H9 (cell line): ENCODE measurements at regions not wholly inside any gene's neighbourhood (a gene's known extent, or its start where the extent isn't known, plus 50 kb on each side); places are given as distances from the start of the nearest gene placed in this dataset.
A peak's percentile ranks its signal among the peaks of the same experiment; 100 is the strongest.

Experiments used
- DNase-seq: peaks from one replicate; pipeline ENCODE4 v3.0.0-alpha.2; 2017
- H2AFZ ChIP-seq: one replicate; pipeline ENCODE4 v1.6.1; 2013; ENCODE audit warnings: mild to moderate bottlenecking, low read length, control low read depth, moderate library complexity
- H2AK5ac ChIP-seq: 2 replicates; pipeline ENCODE4 v1.6.1; 2013; ENCODE audit warnings: low read length, control low read depth, mixed read lengths; ENCODE audit not compliant: insufficient read length
- H2BK120ac ChIP-seq: one replicate; pipeline ENCODE4 v1.6.1; 2013; ENCODE audit warnings: low read depth, mild to moderate bottlenecking, low read length, control low read depth, inconsistent platforms; ENCODE audit not compliant: poor library complexity, severe bottlenecking
- H2BK12ac ChIP-seq: 2 replicates; pipeline ENCODE4 v1.6.1; 2013; ENCODE audit warnings: low read length, control low read depth, mixed read lengths, low read depth; ENCODE audit not compliant: insufficient read length
- H2BK15ac ChIP-seq: 2 replicates; pipeline ENCODE4 v1.6.1; 2013; ENCODE audit warnings: low read depth, low read length, control low read depth
- H2BK20ac ChIP-seq: one replicate; pipeline ENCODE4 v1.6.1; 2013; ENCODE audit warnings: low read depth, mild to moderate bottlenecking, low read length, control low read depth, inconsistent platforms; ENCODE audit not compliant: poor library complexity, severe bottlenecking
- H2BK5ac ChIP-seq: 2 replicates; pipeline ENCODE4 v1.6.1; 2013; ENCODE audit warnings: low read length, control low read depth, mixed read lengths; ENCODE audit not compliant: insufficient read length
- H3K14ac ChIP-seq: 2 replicates; pipeline ENCODE4 v1.6.1; 2013; ENCODE audit warnings: low read length, control low read depth; ENCODE audit not compliant: insufficient read depth
- H3K18ac ChIP-seq: 2 replicates; pipeline ENCODE4 v1.6.1; 2013; ENCODE audit warnings: low read depth, mild to moderate bottlenecking, mixed read lengths, low read length, control low read depth; ENCODE audit not compliant: insufficient read length
- H3K23ac ChIP-seq: 2 replicates; pipeline ENCODE4 v1.6.1; 2013; ENCODE audit warnings: low read length, control low read depth, mixed read lengths, low read depth; ENCODE audit not compliant: insufficient read length
- H3K23me2 ChIP-seq: 2 replicates; pipeline ENCODE4 v1.6.1; 2013; ENCODE audit warnings: low read depth, mild to moderate bottlenecking, mixed read lengths, low read length, control low read depth; ENCODE audit not compliant: insufficient read length, poor library complexity, severe bottlenecking
- H3K27ac ChIP-seq: 2 replicates; pipeline ENCODE4 v1.5.1; 2013; ENCODE audit warnings: low read length, control low read depth, mixed read lengths, low read depth; ENCODE audit not compliant: insufficient read length
- H3K27me3 ChIP-seq: 2 replicates; pipeline ENCODE4 v1.6.1; 2013; ENCODE audit warnings: low read length, control low read depth, inconsistent platforms; ENCODE audit not compliant: insufficient read depth
- H3K4ac ChIP-seq: 2 replicates; pipeline ENCODE4 v1.6.1; 2013; ENCODE audit warnings: low read depth, mild to moderate bottlenecking, control low read depth, inconsistent platforms, low read length, moderate library complexity
- H3K4me1 ChIP-seq: 2 replicates; pipeline ENCODE4 v1.6.1; 2013; ENCODE audit warnings: low read length, control low read depth, inconsistent platforms; ENCODE audit not compliant: insufficient read depth
- H3K4me2 ChIP-seq: 2 replicates; pipeline ENCODE4 v1.6.1; 2013; ENCODE audit warnings: low read length, control low read depth, mixed read lengths; ENCODE audit not compliant: insufficient read length, insufficient read depth
- H3K56ac ChIP-seq: 2 replicates; pipeline ENCODE4 v1.6.1; 2013; ENCODE audit warnings: low read depth, mild to moderate bottlenecking, mixed read lengths, low read length, control low read depth; ENCODE audit not compliant: insufficient read length
- H3K79me1 ChIP-seq: 2 replicates; pipeline ENCODE4 v1.6.1; 2013; ENCODE audit warnings: low read depth, mild to moderate bottlenecking, moderate library complexity, low read length, control low read depth, inconsistent platforms; ENCODE audit not compliant: insufficient read depth, poor library complexity, severe bottlenecking
- H3K79me2 ChIP-seq: 2 replicates; pipeline ENCODE4 v1.6.1; 2013; ENCODE audit warnings: low read length, control low read depth, inconsistent platforms; ENCODE audit not compliant: insufficient read depth
- H3K9ac ChIP-seq: 2 replicates; pipeline ENCODE4 v1.6.1; 2013; ENCODE audit warnings: low read length, control low read depth, mixed read lengths; ENCODE audit not compliant: insufficient read length; ENCODE audit errors: extremely low read depth
- H3K9me3 ChIP-seq: one replicate; pipeline ENCODE4 v1.6.1; 2013; ENCODE audit warnings: low read depth, low read length, inconsistent platforms; ENCODE audit not compliant: control insufficient read depth
- H3T11ph ChIP-seq: one replicate; pipeline ENCODE4 v1.6.1; 2013; ENCODE audit warnings: mild to moderate bottlenecking, low read length, control low read depth, inconsistent platforms
- H4K20me1 ChIP-seq: one replicate; pipeline ENCODE4 v1.6.1; 2013; ENCODE audit not compliant: control insufficient read depth, insufficient read length, insufficient read depth
- H4K5ac ChIP-seq: 2 replicates; pipeline ENCODE4 v1.6.1; 2013; ENCODE audit warnings: low read depth, mild to moderate bottlenecking, mixed read lengths, low read length, control low read depth; ENCODE audit not compliant: insufficient read length
- H4K8ac ChIP-seq: replicated peaks from 2 replicates; pipeline ENCODE4 v1.6.1; 2013; ENCODE audit warnings: low read length, control low read depth, mixed read lengths, low read depth; ENCODE audit not compliant: insufficient read length
- H4K91ac ChIP-seq: 2 replicates; pipeline ENCODE4 v1.6.1; 2013; ENCODE audit warnings: low read depth, mild to moderate bottlenecking, moderate library complexity, mixed read lengths, low read length, control low read depth; ENCODE audit not compliant: insufficient read length
- H3K27ac Mint-ChIP-seq, 3 experiments: 2 replicates in 2 of 3; 3 replicates in 1 of 3; pipeline ENCODE4 v1.8.0; 2020 to 2021; ENCODE audit warnings: mixed read lengths in 3 of 3, mild to moderate bottlenecking in 1 of 3, moderate library complexity in 1 of 3
- H3K27me3 Mint-ChIP-seq: 2 replicates; pipeline ENCODE4 v1.8.0; 2021; ENCODE audit warnings: low read depth, mild to moderate bottlenecking, moderate library complexity, mixed read lengths
- H3K36me3 Mint-ChIP-seq, 3 experiments: 2 replicates in 2 of 3; 3 replicates in 1 of 3; pipeline ENCODE4 v1.8.0; 2020 to 2021; ENCODE audit warnings: low read depth in 3 of 3, mixed read lengths in 3 of 3; ENCODE audit not compliant: insufficient read depth in 1 of 3
- H3K4me1 Mint-ChIP-seq, 2 experiments: 2 replicates each; pipeline ENCODE4 v1.8.0; 2020; ENCODE audit warnings: mixed read lengths in 2 of 2
- H3K4me3 Mint-ChIP-seq, 2 experiments: 2 replicates in 1 of 2; 3 replicates in 1 of 2; pipeline ENCODE4 v1.8.0; 2020 to 2021; ENCODE audit warnings: mild to moderate bottlenecking in 2 of 2, mixed read lengths in 2 of 2, moderate library complexity in 1 of 2
- H3K9me3 Mint-ChIP-seq, 2 experiments: 2 replicates in 1 of 2; 3 replicates in 1 of 2; pipeline ENCODE4 v1.8.0; 2020; ENCODE audit warnings: mild to moderate bottlenecking in 2 of 2, mixed read lengths in 2 of 2, moderate library complexity in 1 of 2
- WGBS: extraction: QIAGEN DNeasy Blood & Tissue Kit; methylation state at CpG from one replicate; pipeline ENCODE4 v1.1.7; 2013; ENCODE audit warnings: missing lambda C conversion rate, low lambda C conversion rate, mixed read lengths; ENCODE audit not compliant: insufficient read length; ENCODE audit errors: extremely low coverage; 5-methylcytosine and 5-hydroxymethylcytosine counted together
- TF ChIP-seq, protein P1 (sequence below): fragments of 200-600 bp; sonication (generic); conservative IDR thresholded peaks from 3 replicates; pipeline ENCODE4 v1.8.0; 2021; ENCODE audit warnings: antibody characterized with exemption, mild to moderate bottlenecking

DNA sequence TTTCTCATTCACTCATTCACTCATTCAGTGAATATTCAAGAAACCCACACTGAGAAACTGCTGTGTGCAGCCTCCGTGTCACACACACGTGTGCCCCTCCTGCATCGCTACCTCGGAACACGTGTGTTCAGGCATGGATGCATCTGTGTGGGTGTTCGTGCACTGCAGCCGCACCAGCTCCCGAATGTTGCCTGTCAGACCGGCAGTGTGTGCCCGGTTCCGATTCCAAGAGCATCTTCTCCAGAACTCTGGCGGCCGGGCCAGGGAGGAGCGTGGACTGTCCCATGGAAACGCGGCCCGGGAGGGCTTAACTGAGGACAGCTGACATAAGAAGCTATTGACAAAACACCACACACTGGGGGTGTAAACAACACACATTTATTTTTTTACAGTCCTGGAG is 216.0 kb downstream of the DLL1 start:
- H3K27me3 Mint-ChIP-seq, result peaks cover 11% of the 10 kb centered on the region
- H3K56ac ChIP-seq, result no peak overlapping the region
- no peak overlapping the region for H3K27ac Mint-ChIP-seq

More for the DNA sequence above, 216.0 kb downstream of the DLL1 start:
- peak; percentile 21 for DNase-seq
- H2AK5ac ChIP-seq, result no peak overlapping the region
- TF ChIP-seq, protein P1, sequence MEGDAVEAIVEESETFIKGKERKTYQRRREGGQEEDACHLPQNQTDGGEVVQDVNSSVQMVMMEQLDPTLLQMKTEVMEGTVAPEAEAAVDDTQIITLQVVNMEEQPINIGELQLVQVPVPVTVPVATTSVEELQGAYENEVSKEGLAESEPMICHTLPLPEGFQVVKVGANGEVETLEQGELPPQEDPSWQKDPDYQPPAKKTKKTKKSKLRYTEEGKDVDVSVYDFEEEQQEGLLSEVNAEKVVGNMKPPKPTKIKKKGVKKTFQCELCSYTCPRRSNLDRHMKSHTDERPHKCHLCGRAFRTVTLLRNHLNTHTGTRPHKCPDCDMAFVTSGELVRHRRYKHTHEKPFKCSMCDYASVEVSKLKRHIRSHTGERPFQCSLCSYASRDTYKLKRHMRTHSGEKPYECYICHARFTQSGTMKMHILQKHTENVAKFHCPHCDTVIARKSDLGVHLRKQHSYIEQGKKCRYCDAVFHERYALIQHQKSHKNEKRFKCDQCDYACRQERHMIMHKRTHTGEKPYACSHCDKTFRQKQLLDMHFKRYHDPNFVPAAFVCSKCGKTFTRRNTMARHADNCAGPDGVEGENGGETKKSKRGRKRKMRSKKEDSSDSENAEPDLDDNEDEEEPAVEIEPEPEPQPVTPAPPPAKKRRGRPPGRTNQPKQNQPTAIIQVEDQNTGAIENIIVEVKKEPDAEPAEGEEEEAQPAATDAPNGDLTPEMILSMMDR, result no peak
- H3K79me1 ChIP-seq, result no peaks in the 10 kb centered on the region
- no peaks in the 10 kb centered on the region for H3K23me2 ChIP-seq
- no peak overlapping the region for H3K27ac ChIP-seq
- no peak overlapping the region for H2BK5ac ChIP-seq
- H3K4me2 ChIP-seq, result no peak overlapping the region
- no peak overlapping the region for H3K9ac ChIP-seq
- no CpG with 5 or more reads among the region's 17 CpGs for WGBS
- H3K27me3 ChIP-seq, result no peaks in the 10 kb centered on the region
- H3K4me3 Mint-ChIP-seq, result no peak overlapping the region
- H2BK12ac ChIP-seq, result no peak overlapping the region
- no peak overlapping the region for H2BK15ac ChIP-seq
- H4K91ac ChIP-seq, result no peak overlapping the region
- no peaks in the 10 kb centered on the region for H3K79me2 ChIP-seq
- no peak overlapping the region for H4K8ac ChIP-seq
- H3K14ac ChIP-seq, result no peak overlapping the region
- peaks cover 0 to 8% of the 10 kb centered on the region in 2 experiments; a peak in 1 of 4 replicates for H3K4me1 Mint-ChIP-seq
- H3K23ac ChIP-seq, result no peak overlapping the region
- no peak overlapping the region for H3K18ac ChIP-seq
- no peak overlapping the region for H2BK20ac ChIP-seq
- no peak overlapping the region for H3T11ph ChIP-seq
- H3K9me3 ChIP-seq, result peaks cover 7% of the 10 kb centered on the region
- H3K36me3 Mint-ChIP-seq, result peaks cover 5 to 12% (median 9%) of the 10 kb centered on the region in 3 experiments
- H4K5ac ChIP-seq, result no peak overlapping the region
- no peak overlapping the region for H3K4ac ChIP-seq
- H2BK120ac ChIP-seq, result no peak overlapping the region
- no peaks in the 10 kb centered on the region for H4K20me1 ChIP-seq
- H2AFZ ChIP-seq, result no peak overlapping the region
- H3K4me1 ChIP-seq, result no peaks in the 10 kb centered on the region
- H3K9me3 Mint-ChIP-seq, result peaks cover 17 to 26% of the 10 kb centered on the region in 2 experiments
